ENCODE measurements at regions not wholly inside any gene's neighbourhood (a gene's known extent, or its start where the extent isn't known, plus 50 kb on each side); places are given as distances from the start of the nearest gene placed in this dataset.

DNA sequence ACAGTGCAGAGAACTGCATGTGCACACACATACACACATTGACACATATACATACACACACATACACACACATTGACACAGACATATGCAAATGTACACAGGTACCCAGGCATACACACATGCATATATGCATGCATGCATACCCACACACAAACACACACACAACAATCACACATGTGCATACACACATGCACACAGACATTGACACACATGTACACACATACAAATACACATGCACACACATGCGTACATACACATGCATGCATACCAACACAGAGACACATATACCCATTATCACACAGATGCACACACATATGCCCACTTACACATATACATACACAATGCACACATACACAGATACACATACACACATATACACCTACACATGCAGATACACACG lies 299.6 kb upstream of the ADCY2 start:
- H3K4me3 Mint-ChIP-seq: no peak overlapping the region
- H3K4me1 Mint-ChIP-seq (ENCODE audit: low read depth): no peaks in the 10 kb centered on the region
- H3K27ac Mint-ChIP-seq: no peak overlapping the region
- H3K36me3 Mint-ChIP-seq (ENCODE audit: low read depth): no peaks in the 10 kb centered on the region
- TF ChIP-seq CTCF (IDR thresholded peaks at IDR 0.05): no peak
- ATAC-seq (no peak), DNase-seq (no peak)
- intact Hi-C loops (cut with micrococcal nuclease): no loop called here
- POLR2A ChIA-PET: no interaction called here
- no peaks in the 10 kb centered on the region for H3K27me3 Mint-ChIP-seq
- CTCF ChIA-PET: no interaction called here
- H3K9me3 Mint-ChIP-seq: no peaks in the 10 kb centered on the region

- H3K9me3 Mint-ChIP-seq: no peaks in the 10 kb centered on the region
- no peak overlapping the region for H3K4me3 Mint-ChIP-seq
- intact Hi-C loops (cut with micrococcal nuclease): no loop called here
- H3K36me3 Mint-ChIP-seq (ENCODE audit: low read depth): no peaks in the 10 kb centered on the region
- CTCF ChIA-PET: no interaction called here
- no peaks in the 10 kb centered on the region for H3K27me3 Mint-ChIP-seq
- TF ChIP-seq CTCF (IDR thresholded peaks at IDR 0.05): no peak
- no peak overlapping the region for H3K27ac Mint-ChIP-seq
- POLR2A ChIA-PET: no interaction called here
- no peak for ATAC-seq
- H3K4me1 Mint-ChIP-seq (ENCODE audit: low read depth): no peaks in the 10 kb centered on the region
- DNase-seq: no peak
Measured at GRCh38 chr5:7105358-7105757, 290.6 kb upstream of the ADCY2 start.

DNA sequence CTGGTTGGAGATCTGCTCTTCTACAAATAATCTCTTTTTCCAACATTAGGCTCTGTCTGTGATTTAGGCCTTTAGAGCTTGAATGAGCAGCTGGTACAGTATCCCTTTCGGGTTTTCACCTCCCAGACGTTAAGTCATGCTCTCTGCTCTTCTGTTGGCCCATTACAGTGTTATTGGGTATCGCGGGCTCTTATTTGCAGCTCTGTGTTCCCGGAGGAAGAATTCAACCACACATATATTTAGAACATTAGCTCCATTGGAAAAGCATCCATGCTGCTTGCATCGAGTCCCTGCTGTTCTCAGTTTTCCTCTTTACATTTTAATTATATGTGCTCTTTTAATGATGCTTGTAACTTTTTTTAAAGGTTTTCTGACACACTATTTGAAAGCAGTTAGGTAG lies 278.0 kb upstream of the ADCY2 start:
- no peak overlapping the region for H3K4me3 Mint-ChIP-seq
- H3K36me3 Mint-ChIP-seq (ENCODE audit: low read depth): no peaks in the 10 kb centered on the region
- H3K4me1 Mint-ChIP-seq (ENCODE audit: low read depth): no peaks in the 10 kb centered on the region
- H3K9me3 Mint-ChIP-seq: peaks cover 3% of the 10 kb centered on the region
- H3K27me3 Mint-ChIP-seq: peaks cover 1% of the 10 kb centered on the region
- ChIA-PET CTCF (interaction anchor here (0.6 kb wide), 1 partner anchor 1325 kb away, joined by 3 read pairs; no protein-coding TSS in a partner anchor), POLR2A (no interaction called here)
- intact Hi-C loops (cut with micrococcal nuclease): no loop called here
- DNase-seq: no peak
- no peak for ATAC-seq
- H3K27ac Mint-ChIP-seq: no peak overlapping the region
- no peak for TF ChIP-seq CTCF (IDR thresholded peaks at IDR 0.05)

DNA sequence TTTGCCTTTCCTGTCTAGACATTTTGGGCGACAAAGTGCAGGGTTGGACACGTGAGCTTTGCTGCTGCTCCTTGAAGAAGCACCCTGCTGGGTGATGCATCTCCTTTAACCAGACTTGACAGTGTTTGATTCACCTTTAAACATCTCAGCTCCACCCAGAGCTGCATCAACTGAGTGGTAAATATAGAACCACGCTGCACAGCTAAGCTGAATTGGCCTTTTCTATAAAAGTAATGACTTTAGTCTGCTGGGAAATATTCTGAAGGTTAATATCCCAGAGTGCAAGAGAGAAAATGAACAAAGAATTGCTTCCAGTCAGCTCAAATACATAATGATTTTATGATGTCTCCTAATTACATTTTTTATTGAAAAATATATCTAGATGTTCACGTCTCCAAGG lies 264.3 kb upstream of the ADCY2 start:
- H3K27ac Mint-ChIP-seq: no peak overlapping the region
- no peaks in the 10 kb centered on the region for H3K36me3 Mint-ChIP-seq (ENCODE audit: low read depth)
- no peak for TF ChIP-seq CTCF (IDR thresholded peaks at IDR 0.05)
- ChIA-PET POLR2A (no interaction called here), CTCF (no interaction called here)
- intact Hi-C loops (cut with micrococcal nuclease): no loop called here
- H3K27me3 Mint-ChIP-seq: no peaks in the 10 kb centered on the region
- ATAC-seq: no peak
- H3K4me3 Mint-ChIP-seq: no peak overlapping the region
- no peaks in the 10 kb centered on the region for H3K9me3 Mint-ChIP-seq
- H3K4me1 Mint-ChIP-seq (ENCODE audit: low read depth): no peaks in the 10 kb centered on the region
- DNase-seq: no peak

- POLR2A ChIA-PET: no interaction called here
- intact Hi-C loops (cut with micrococcal nuclease): no loop called here
- Mint-ChIP-seq H3K9me3 (peaks cover 4% of the 10 kb centered on the region), H3K36me3 (ENCODE audit: low read depth) (no peaks in the 10 kb centered on the region), H3K4me1 (ENCODE audit: low read depth) (no peaks in the 10 kb centered on the region), H3K27me3 (no peaks in the 10 kb centered on the region), H3K4me3 (no peak overlapping the region), H3K27ac (no peak overlapping the region)
- no peak for DNase-seq
- TF ChIP-seq CTCF (IDR thresholded peaks at IDR 0.05): no peak
- no peak for ATAC-seq
- CTCF ChIA-PET: no interaction called here
Measured at GRCh38 chr5:7146886-7147285, 249.1 kb upstream of the ADCY2 start.

All from activated CD8-positive, alpha-beta T cell treated with anti-CD3 and anti-CD28 coated beads for 36 hours (primary cell).